ENCODE measurements at regions not wholly inside any gene's neighbourhood (a gene's known extent, or its start where the extent isn't known, plus 50 kb on each side); places are given as distances from the start of the nearest gene placed in this dataset.
"Not testable (repeated sequence)": the region's sequence is repeated elsewhere in the genome, so short reads cannot be mapped to it uniquely, and the experiment has no call there.

- 65% methylated on average over 4 of the region's 4 CpGs for whole genome bisulfite sequencing
- H3K4me3 ChIP-seq (ENCODE audit: low read depth, low read length), result no peak overlapping the region
- DNase-seq (ENCODE audit: extremely low spot score), result no peak
- H3K36me3 ChIP-seq (ENCODE audit: insufficient read depth), result no peaks in the 10 kb centered on the region
- no peaks in the 10 kb centered on the region for H3K4me1 ChIP-seq (ENCODE audit: insufficient read depth)
- H3K27ac ChIP-seq (ENCODE audit: low read depth), result no peak overlapping the region
These were observed 1786.8 kb downstream of the SLITRK5 start for GRCh38 chr13:89457977-89458376.

GRCh38 chr13:89458456-89458855 lies 1787.3 kb downstream of the SLITRK5 start:
- WGBS, result 90% methylated on average over 1 of the region's 1 CpG

GRCh38 chr13:89460895-89461294 lies 1789.7 kb downstream of the SLITRK5 start:
- not testable (repeated sequence) for H3K27ac ChIP-seq (ENCODE audit: low read depth); DNase-seq (ENCODE audit: extremely low spot score)

More at GRCh38 chr13:89458456-89458855, 1787.3 kb downstream of the SLITRK5 start:
- no peaks in the 10 kb centered on the region for H3K36me3 ChIP-seq (ENCODE audit: insufficient read depth)
- no peaks in the 10 kb centered on the region for H3K4me1 ChIP-seq (ENCODE audit: insufficient read depth)
- no peak for DNase-seq (ENCODE audit: extremely low spot score)
- H3K4me3 ChIP-seq (ENCODE audit: low read depth, low read length), result no peak overlapping the region
- no peak overlapping the region for H3K27ac ChIP-seq (ENCODE audit: low read depth)

GRCh38 chr13:89465366-89465765 lies 1794.2 kb downstream of the SLITRK5 start:
- Histone ChIP-seq H3K4me3 (ENCODE audit: low read depth, low read length) (no peak overlapping the region), H3K27ac (ENCODE audit: low read depth) (no peak overlapping the region), H3K36me3 (ENCODE audit: insufficient read depth) (no peaks in the 10 kb centered on the region), H3K4me1 (ENCODE audit: insufficient read depth) (no peaks in the 10 kb centered on the region)
- no peak for DNase-seq (ENCODE audit: extremely low spot score)
- 88% methylated on average over 2 of the region's 2 CpGs for WGBS

More at GRCh38 chr13:89460895-89461294, 1789.7 kb downstream of the SLITRK5 start:
- not testable (repeated sequence) for H3K4me1 ChIP-seq (ENCODE audit: insufficient read depth); H3K4me3 ChIP-seq (ENCODE audit: low read depth, low read length); H3K36me3 ChIP-seq (ENCODE audit: insufficient read depth)

GRCh38 chr13:89468081-89468480 lies 1796.9 kb downstream of the SLITRK5 start:
- Histone ChIP-seq H3K27ac (ENCODE audit: low read depth) (no peak overlapping the region), H3K4me1 (ENCODE audit: insufficient read depth) (no peaks in the 10 kb centered on the region), H3K36me3 (ENCODE audit: insufficient read depth) (no peaks in the 10 kb centered on the region), H3K4me3 (ENCODE audit: low read depth, low read length) (no peak overlapping the region)
- no peak for DNase-seq (ENCODE audit: extremely low spot score)
- WGBS, result 90% methylated on average over 2 of the region's 2 CpGs

- no peaks in the 10 kb centered on the region for H3K4me1 ChIP-seq (ENCODE audit: insufficient read depth)
- DNase-seq (ENCODE audit: extremely low spot score), result no peak
- H3K27ac ChIP-seq (ENCODE audit: low read depth), result no peak overlapping the region
- H3K4me3 ChIP-seq (ENCODE audit: low read depth, low read length), result no peak overlapping the region
- 91% methylated on average over 3 of the region's 3 CpGs for WGBS
- H3K36me3 ChIP-seq (ENCODE audit: insufficient read depth), result no peaks in the 10 kb centered on the region
These were observed 1799.7 kb downstream of the SLITRK5 start for GRCh38 chr13:89470901-89471300.

- no peaks in the 10 kb centered on the region for H3K36me3 ChIP-seq (ENCODE audit: insufficient read depth)
- H3K27ac ChIP-seq (ENCODE audit: low read depth), result no peak overlapping the region
- no peak overlapping the region for H3K4me3 ChIP-seq (ENCODE audit: low read depth, low read length)
- DNase-seq (ENCODE audit: extremely low spot score), result no peak
- H3K4me1 ChIP-seq (ENCODE audit: insufficient read depth), result no peaks in the 10 kb centered on the region
These were observed 1803.3 kb downstream of the SLITRK5 start for GRCh38 chr13:89474432-89474831.

- Histone ChIP-seq H3K27ac (ENCODE audit: low read depth) (no peak overlapping the region), H3K36me3 (ENCODE audit: insufficient read depth) (no peaks in the 10 kb centered on the region), H3K4me3 (ENCODE audit: low read depth, low read length) (no peak overlapping the region), H3K4me1 (ENCODE audit: insufficient read depth) (no peaks in the 10 kb centered on the region)
- DNase-seq (ENCODE audit: extremely low spot score), result no peak
- WGBS, result 34% methylated on average over 1 of the region's 1 CpG
These were observed 1814.9 kb downstream of the SLITRK5 start for GRCh38 chr13:89486065-89486464.

GRCh38 chr13:89486709-89487108 lies 1815.5 kb downstream of the SLITRK5 start:
- no peak for DNase-seq (ENCODE audit: extremely low spot score)
- Histone ChIP-seq H3K4me3 (ENCODE audit: low read depth, low read length) (no peak overlapping the region), H3K36me3 (ENCODE audit: insufficient read depth) (no peaks in the 10 kb centered on the region), H3K27ac (ENCODE audit: low read depth) (no peak overlapping the region), H3K4me1 (ENCODE audit: insufficient read depth) (no peaks in the 10 kb centered on the region)
- WGBS, result 90% methylated on average over 1 of the region's 1 CpG

GRCh38 chr13:89490661-89491060 lies 1819.5 kb downstream of the SLITRK5 start:
- no peak for DNase-seq (ENCODE audit: extremely low spot score)
- H3K4me1 ChIP-seq (ENCODE audit: insufficient read depth), result no peaks in the 10 kb centered on the region
- H3K36me3 ChIP-seq (ENCODE audit: insufficient read depth), result no peaks in the 10 kb centered on the region
- WGBS, result 90% methylated on average over 1 of the region's 1 CpG
- H3K4me3 ChIP-seq (ENCODE audit: low read depth, low read length), result no peak overlapping the region
- H3K27ac ChIP-seq (ENCODE audit: low read depth), result no peak overlapping the region

GRCh38 chr13:89496478-89496877 lies 1825.3 kb downstream of the SLITRK5 start:
- H3K4me1 ChIP-seq (ENCODE audit: insufficient read depth), result no peaks in the 10 kb centered on the region
- DNase-seq (ENCODE audit: extremely low spot score), result no peak
- H3K27ac ChIP-seq (ENCODE audit: low read depth), result no peak overlapping the region
- WGBS, result 18% methylated on average over 2 of the region's 2 CpGs
- no peaks in the 10 kb centered on the region for H3K36me3 ChIP-seq (ENCODE audit: insufficient read depth)
- H3K4me3 ChIP-seq (ENCODE audit: low read depth, low read length), result no peak overlapping the region

- Histone ChIP-seq H3K4me3 (ENCODE audit: low read depth, low read length) (no peak overlapping the region), H3K4me1 (ENCODE audit: insufficient read depth) (no peaks in the 10 kb centered on the region), H3K36me3 (ENCODE audit: insufficient read depth) (no peaks in the 10 kb centered on the region), H3K27ac (ENCODE audit: low read depth) (no peak overlapping the region)
- no peak for DNase-seq (ENCODE audit: extremely low spot score)
- 54% methylated on average over 4 of the region's 4 CpGs for WGBS
These were observed 1826.5 kb downstream of the SLITRK5 start for GRCh38 chr13:89497658-89498057.

GRCh38 chr13:89502286-89502685 lies 1831.1 kb downstream of the SLITRK5 start:
- WGBS, result 39% methylated on average over 2 of the region's 2 CpGs
- H3K4me3 ChIP-seq (ENCODE audit: low read depth, low read length), result no peak overlapping the region
- no peaks in the 10 kb centered on the region for H3K36me3 ChIP-seq (ENCODE audit: insufficient read depth)
- H3K27ac ChIP-seq (ENCODE audit: low read depth), result no peak overlapping the region
- DNase-seq (ENCODE audit: extremely low spot score), result no peak
- H3K4me1 ChIP-seq (ENCODE audit: insufficient read depth), result no peaks in the 10 kb centered on the region

GRCh38 chr13:89514534-89515312 lies 1832.8 kb upstream of the MIR17HG start:
- no peak for DNase-seq (ENCODE audit: extremely low spot score)
- no peak overlapping the region for H3K4me3 ChIP-seq (ENCODE audit: low read depth, low read length)
- no peaks in the 10 kb centered on the region for H3K36me3 ChIP-seq (ENCODE audit: insufficient read depth)
- H3K4me1 ChIP-seq (ENCODE audit: insufficient read depth), result no peaks in the 10 kb centered on the region
- 42% methylated on average over 4 of the region's 4 CpGs for WGBS
- no peak overlapping the region for H3K27ac ChIP-seq (ENCODE audit: low read depth)

GRCh38 chr13:89515948-89516347 lies 1831.5 kb upstream of the MIR17HG start:
- WGBS, result 97% methylated on average over 1 of the region's 1 CpG
- H3K36me3 ChIP-seq (ENCODE audit: insufficient read depth), result no peaks in the 10 kb centered on the region
- no peak overlapping the region for H3K27ac ChIP-seq (ENCODE audit: low read depth)
- DNase-seq (ENCODE audit: extremely low spot score), result no peak
- H3K4me1 ChIP-seq (ENCODE audit: insufficient read depth), result no peaks in the 10 kb centered on the region
- no peak overlapping the region for H3K4me3 ChIP-seq (ENCODE audit: low read depth, low read length)

Measured in urinary bladder (tissue), 3 donors.